ENCODE measurements at regions not wholly inside any gene's neighbourhood (a gene's known extent, or its start where the extent isn't known, plus 50 kb on each side); places are given as distances from the start of the nearest gene placed in this dataset.

- TF ChIP-seq POLR2A (IDR thresholded peaks at IDR 0.05; ENCODE audit: low read depth, low read length): no peak
- no peak for TF ChIP-seq TAF1 (IDR thresholded peaks at IDR 0.05; ENCODE audit: borderline replicate concordance, low read depth, low read length)
- no peak for TF ChIP-seq POLR2AphosphoS5 (IDR thresholded peaks at IDR 0.05; ENCODE audit: low read depth, low read length)
These were observed 254.2 kb downstream of the CBLN1 start for GRCh38 chr16:49027420-49027819.

Measured in GM12892 (cell line).